22Rv1 (cell line): ENCODE measurements at regions not wholly inside any gene's neighbourhood (a gene's known extent, or its start where the extent isn't known, plus 50 kb on each side); places are given as distances from the start of the nearest gene placed in this dataset.

Source experiments
- H3K27ac ChIP-seq: fragments of 450-650 bp; 2 replicates; pipeline ENCODE4 v1.5.1; 2017
- CTCF ChIP-seq: fragments of 450-650 bp; IDR thresholded peaks from 2 replicates; pipeline ENCODE4 v1.5.1; 2017; ENCODE audit warnings: mild to moderate bottlenecking
- ZFX ChIP-seq: fragments of 450-650 bp; IDR thresholded peaks from 2 replicates; pipeline ENCODE4 v1.6.1; 2017; ENCODE audit warnings: antibody characterized with exemption, borderline replicate concordance

- TF ChIP-seq CTCF, result no peak
- no peak for TF ChIP-seq ZFX
- H3K27ac ChIP-seq, result no peak overlapping the region
These were observed 605.5 kb downstream of the HDGFL1 start for GRCh38 chr6:23174781-23175361.

DNA sequence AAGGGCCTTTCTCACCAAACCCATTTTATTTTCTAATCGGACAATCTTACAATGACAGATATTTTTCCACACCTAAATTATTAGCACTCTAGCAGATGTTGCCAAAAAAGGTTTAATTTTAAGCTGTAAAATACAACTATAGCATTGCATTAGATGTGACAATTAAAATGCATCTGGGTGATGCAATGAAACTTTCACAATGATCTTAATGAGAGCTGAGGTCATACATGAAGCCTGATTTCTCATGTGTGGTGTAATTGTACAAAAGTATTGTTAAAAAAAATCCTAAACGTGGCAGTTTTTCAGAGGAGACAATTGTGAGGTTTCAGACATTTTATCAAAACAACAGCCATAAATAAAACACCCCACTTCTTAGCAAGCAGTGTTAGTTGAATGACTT, 606.0 kb downstream of the HDGFL1 start:
- no peak overlapping the region for H3K27ac ChIP-seq
- TF ChIP-seq CTCF, result no peak
- no peak for TF ChIP-seq ZFX

DNA sequence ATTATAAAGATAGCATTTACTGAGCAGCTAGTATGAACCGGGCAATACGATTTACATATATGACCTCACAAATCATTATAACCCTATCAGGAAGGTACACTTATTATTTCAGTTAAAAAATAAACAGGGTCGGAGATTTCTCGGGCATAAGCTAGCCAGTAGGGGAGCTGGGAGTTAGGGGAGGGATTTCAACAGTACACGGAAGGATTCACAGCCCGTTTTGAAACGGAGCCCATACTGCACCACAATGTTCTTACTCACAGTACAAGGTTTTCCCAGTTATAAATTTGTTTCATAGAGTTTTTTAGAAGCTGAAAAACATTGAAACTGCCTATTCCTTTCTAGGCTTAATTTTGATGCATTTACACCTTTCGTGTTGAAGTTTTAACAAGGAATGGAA, 607.1 kb downstream of the HDGFL1 start:
- TF ChIP-seq ZFX (no peak), CTCF (no peak)
- H3K27ac ChIP-seq, result no peak overlapping the region

- H3K27ac ChIP-seq, result no peak overlapping the region
- TF ChIP-seq CTCF (0 out of 2 replicates have a peak, but pooled peaks have one; percentile 11), ZFX (no peak)
These were observed 607.5 kb downstream of the HDGFL1 start for GRCh38 chr6:23176883-23177282.

- TF ChIP-seq ZFX (no peak), CTCF (no peak)
- no peak overlapping the region for H3K27ac ChIP-seq
These were observed 608.4 kb downstream of the HDGFL1 start for GRCh38 chr6:23177806-23178205.

- TF ChIP-seq ZFX (no peak), CTCF (no peak)
These were observed 610.6 kb downstream of the HDGFL1 start for GRCh38 chr6:23179994-23180393.

DNA sequence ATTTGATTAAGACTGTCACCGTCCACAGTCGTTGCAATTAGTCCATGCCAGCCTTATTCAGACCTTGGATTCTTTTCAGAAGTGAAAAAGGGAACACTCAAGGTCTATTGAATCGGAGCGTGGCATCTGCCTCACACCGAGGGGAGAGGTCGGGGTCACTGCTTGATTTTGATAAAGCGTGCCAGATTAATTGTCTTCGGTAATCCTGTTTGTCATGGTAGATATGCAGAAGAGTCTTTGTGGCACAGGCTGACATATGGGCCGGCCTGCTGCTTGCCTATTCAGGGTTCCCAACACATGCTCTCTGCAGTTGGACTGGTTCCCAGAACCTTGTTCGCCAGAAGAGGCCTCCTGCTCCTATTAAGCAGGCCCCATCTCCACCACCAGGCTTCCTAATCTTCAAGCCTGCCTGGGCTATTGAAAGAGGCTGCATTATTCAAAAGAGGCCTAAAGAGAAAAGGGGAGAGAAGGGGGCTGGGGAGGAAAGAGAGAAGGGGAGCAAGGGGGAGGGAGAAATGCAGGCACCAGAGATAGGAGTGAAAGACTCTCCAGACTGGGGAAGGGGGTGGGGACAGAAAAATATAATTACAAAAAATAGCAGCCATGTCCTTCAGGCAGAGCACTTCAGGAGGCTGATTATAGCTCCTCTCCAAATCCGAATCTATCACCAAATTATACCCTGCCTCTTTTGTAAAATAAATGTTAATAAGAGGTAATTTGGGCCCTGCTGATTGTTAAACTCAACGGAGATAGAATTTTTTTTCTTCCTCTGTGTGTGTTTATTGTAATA, 611.3 kb downstream of the HDGFL1 start:
- H3K27ac ChIP-seq, result no peak overlapping the region
- TF ChIP-seq CTCF (no peak), ZFX (no peak)

More at GRCh38 chr6:23179994-23180393, 610.6 kb downstream of the HDGFL1 start:
- H3K27ac ChIP-seq, result no peak overlapping the region
